ENCODE measurements at regions not wholly inside any gene's neighbourhood (a gene's known extent, or its start where the extent isn't known, plus 50 kb on each side); places are given as distances from the start of the nearest gene placed in this dataset.

DNA sequence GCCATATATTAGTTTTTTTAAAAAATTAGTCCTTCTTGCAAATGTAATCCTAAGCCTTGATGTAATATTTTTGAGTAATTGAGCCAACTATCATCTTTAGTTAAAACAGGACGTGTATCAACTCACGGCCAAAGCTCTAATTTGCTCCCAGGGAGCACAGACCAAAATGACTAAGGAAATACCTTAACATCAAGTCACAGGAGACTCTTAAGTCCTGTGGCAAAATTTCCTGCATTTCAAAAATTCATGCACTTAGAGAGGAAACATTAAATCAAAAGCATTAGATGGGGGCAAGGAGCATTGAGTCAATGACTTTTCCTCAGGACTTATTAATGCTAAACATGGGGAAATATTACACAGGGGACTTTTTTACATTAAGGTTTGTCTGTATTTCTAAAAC, 276.0 kb downstream of the MFSD1 start:
- DNase-seq (ENCODE audit: extremely low spot score, unreplicated experiment) = no peak
- Mint-ChIP-seq H3K27me3 (peaks cover 18% of the 10 kb centered on the region), H3K27ac (no peak overlapping the region), H3K36me3 (no peaks in the 10 kb centered on the region), H3K4me1 (ENCODE audit: unreplicated experiment) (peaks cover 6% of the 10 kb centered on the region), H3K9me3 (no peaks in the 10 kb centered on the region), H3K4me3 (no peak overlapping the region)
- TF ChIP-seq, protein P1, sequence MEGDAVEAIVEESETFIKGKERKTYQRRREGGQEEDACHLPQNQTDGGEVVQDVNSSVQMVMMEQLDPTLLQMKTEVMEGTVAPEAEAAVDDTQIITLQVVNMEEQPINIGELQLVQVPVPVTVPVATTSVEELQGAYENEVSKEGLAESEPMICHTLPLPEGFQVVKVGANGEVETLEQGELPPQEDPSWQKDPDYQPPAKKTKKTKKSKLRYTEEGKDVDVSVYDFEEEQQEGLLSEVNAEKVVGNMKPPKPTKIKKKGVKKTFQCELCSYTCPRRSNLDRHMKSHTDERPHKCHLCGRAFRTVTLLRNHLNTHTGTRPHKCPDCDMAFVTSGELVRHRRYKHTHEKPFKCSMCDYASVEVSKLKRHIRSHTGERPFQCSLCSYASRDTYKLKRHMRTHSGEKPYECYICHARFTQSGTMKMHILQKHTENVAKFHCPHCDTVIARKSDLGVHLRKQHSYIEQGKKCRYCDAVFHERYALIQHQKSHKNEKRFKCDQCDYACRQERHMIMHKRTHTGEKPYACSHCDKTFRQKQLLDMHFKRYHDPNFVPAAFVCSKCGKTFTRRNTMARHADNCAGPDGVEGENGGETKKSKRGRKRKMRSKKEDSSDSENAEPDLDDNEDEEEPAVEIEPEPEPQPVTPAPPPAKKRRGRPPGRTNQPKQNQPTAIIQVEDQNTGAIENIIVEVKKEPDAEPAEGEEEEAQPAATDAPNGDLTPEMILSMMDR (conservative IDR thresholded peaks at IDR 0.05) = no peak

DNA sequence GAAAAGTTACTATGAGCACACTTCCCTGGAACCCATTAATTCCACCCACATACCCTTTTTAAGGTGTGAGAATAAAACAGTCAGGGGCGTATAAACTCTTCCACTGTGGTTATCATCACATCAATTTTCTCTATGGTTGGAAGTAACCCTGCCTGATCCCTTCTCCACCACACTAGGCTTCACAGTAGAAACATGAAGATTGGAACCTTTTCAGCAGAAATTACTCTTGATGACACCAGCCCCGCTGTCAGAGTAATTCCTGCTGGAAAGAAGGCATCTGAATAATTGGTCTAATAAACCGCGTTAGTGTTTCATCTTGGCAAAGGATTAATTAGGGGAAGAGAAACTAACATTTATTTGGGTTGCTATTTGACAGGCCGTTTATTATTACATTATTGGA, 278.4 kb downstream of the MFSD1 start:
- Mint-ChIP-seq H3K9me3 (peaks cover 4% of the 10 kb centered on the region), H3K27ac (no peak overlapping the region)

GRCh38 chr3:159080821-159081220, 279.0 kb downstream of the MFSD1 start:
- H3K27me3 Mint-ChIP-seq = peaks cover 2% of the 10 kb centered on the region
- no peaks in the 10 kb centered on the region for H3K36me3 Mint-ChIP-seq
- H3K9me3 Mint-ChIP-seq = peaks cover 4% of the 10 kb centered on the region
- no peak overlapping the region for H3K27ac Mint-ChIP-seq
- TF ChIP-seq, protein P1 (conservative IDR thresholded peaks at IDR 0.05) = no peak
- H3K4me1 Mint-ChIP-seq (ENCODE audit: unreplicated experiment) = peaks cover 6% of the 10 kb centered on the region
- no peak for DNase-seq (ENCODE audit: extremely low spot score, unreplicated experiment)
- H3K4me3 Mint-ChIP-seq = no peak overlapping the region

More for the DNA sequence above, 278.4 kb downstream of the MFSD1 start:
- no peak overlapping the region for H3K4me3 Mint-ChIP-seq
- TF ChIP-seq, protein P1 (conservative IDR thresholded peaks at IDR 0.05) = no peak
- no peaks in the 10 kb centered on the region for H3K36me3 Mint-ChIP-seq
- no peak for DNase-seq (ENCODE audit: extremely low spot score, unreplicated experiment)
- H3K4me1 Mint-ChIP-seq (ENCODE audit: unreplicated experiment) = peaks cover 6% of the 10 kb centered on the region
- peaks cover 6% of the 10 kb centered on the region for H3K27me3 Mint-ChIP-seq

- H3K36me3 Mint-ChIP-seq = no peaks in the 10 kb centered on the region
- H3K4me3 Mint-ChIP-seq = no peak overlapping the region
- H3K9me3 Mint-ChIP-seq = peaks cover 4% of the 10 kb centered on the region
- no peak overlapping the region for H3K27ac Mint-ChIP-seq
- DNase-seq (ENCODE audit: extremely low spot score, unreplicated experiment) = no peak
- H3K4me1 Mint-ChIP-seq (ENCODE audit: unreplicated experiment) = peaks cover 6% of the 10 kb centered on the region
- no peaks in the 10 kb centered on the region for H3K27me3 Mint-ChIP-seq
- TF ChIP-seq, protein P1 (conservative IDR thresholded peaks at IDR 0.05) = no peak
These were observed 280.7 kb downstream of the MFSD1 start for GRCh38 chr3:159082519-159082918.

DNA sequence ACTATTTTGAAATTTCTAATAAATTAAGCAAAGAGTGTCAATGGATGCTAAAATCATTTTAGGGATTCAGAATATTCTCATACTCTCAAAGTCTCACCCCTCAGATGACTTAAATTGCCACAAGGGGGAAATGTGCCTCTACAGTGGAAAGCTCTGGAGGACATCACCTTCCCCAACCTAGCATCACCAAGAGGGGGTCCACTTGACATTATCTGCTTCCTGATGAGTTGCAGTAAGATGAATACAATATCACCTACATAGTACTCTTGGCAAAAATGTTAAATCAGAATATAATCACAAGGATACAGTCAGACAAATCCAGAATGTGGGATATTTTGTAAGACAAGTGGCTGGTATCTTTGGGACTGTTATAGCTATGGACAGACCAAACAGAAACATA, 290.1 kb downstream of the MFSD1 start:
- Mint-ChIP-seq H3K4me1 (ENCODE audit: unreplicated experiment) (no peaks in the 10 kb centered on the region), H3K9me3 (no peaks in the 10 kb centered on the region), H3K27ac (no peak overlapping the region), H3K27me3 (no peaks in the 10 kb centered on the region), H3K36me3 (no peaks in the 10 kb centered on the region), H3K4me3 (no peak overlapping the region)
- TF ChIP-seq, protein P1 (conservative IDR thresholded peaks at IDR 0.05) = no peak
- DNase-seq (ENCODE audit: extremely low spot score, unreplicated experiment) = no peak

GRCh38 chr3:159102001-159102400, 300.1 kb downstream of the MFSD1 start:
- no peaks in the 10 kb centered on the region for H3K36me3 Mint-ChIP-seq
- H3K9me3 Mint-ChIP-seq = no peaks in the 10 kb centered on the region
- no peak overlapping the region for H3K4me3 Mint-ChIP-seq
- TF ChIP-seq, protein P1 (conservative IDR thresholded peaks at IDR 0.05) = no peak
- no peak for DNase-seq (ENCODE audit: extremely low spot score, unreplicated experiment)
- peaks cover 4% of the 10 kb centered on the region for H3K27me3 Mint-ChIP-seq
- H3K27ac Mint-ChIP-seq = no peak overlapping the region
- H3K4me1 Mint-ChIP-seq (ENCODE audit: unreplicated experiment) = no peaks in the 10 kb centered on the region
